ENCODE measurements at regions not wholly inside any gene's neighbourhood (a gene's known extent, or its start where the extent isn't known, plus 50 kb on each side); places are given as distances from the start of the nearest gene placed in this dataset.

DNA sequence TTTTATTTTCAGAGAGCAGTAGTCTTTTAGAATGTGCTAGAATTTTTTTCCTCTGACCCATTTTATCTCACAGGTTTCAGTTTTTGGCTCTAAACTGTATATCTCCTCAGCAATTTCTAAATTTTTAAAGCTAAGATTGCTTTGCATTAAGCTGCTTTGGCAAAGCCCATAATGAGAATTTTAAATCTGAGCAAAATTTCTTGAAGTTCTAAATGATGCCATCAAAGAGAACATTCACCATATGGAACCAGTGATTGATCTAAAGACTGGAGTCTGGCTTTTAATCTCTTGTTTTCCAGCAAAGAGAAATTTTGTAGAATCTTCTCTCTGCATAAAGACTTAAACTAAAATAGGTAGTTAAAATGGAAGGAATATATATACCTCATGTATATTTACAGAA is 313.6 kb downstream of the TBC1D32 start:
- ATAC-seq (no peak), DNase-seq (no peak)
- Histone ChIP-seq H3K9me3 (no peaks in the 10 kb centered on the region), H3K4me3 (no peak overlapping the region), H3K36me3 (ENCODE audit: low read depth) (no peaks in the 10 kb centered on the region), H3K4me1 (ENCODE audit: low read depth) (no peaks in the 10 kb centered on the region)
- TF ChIP-seq, protein P1, sequence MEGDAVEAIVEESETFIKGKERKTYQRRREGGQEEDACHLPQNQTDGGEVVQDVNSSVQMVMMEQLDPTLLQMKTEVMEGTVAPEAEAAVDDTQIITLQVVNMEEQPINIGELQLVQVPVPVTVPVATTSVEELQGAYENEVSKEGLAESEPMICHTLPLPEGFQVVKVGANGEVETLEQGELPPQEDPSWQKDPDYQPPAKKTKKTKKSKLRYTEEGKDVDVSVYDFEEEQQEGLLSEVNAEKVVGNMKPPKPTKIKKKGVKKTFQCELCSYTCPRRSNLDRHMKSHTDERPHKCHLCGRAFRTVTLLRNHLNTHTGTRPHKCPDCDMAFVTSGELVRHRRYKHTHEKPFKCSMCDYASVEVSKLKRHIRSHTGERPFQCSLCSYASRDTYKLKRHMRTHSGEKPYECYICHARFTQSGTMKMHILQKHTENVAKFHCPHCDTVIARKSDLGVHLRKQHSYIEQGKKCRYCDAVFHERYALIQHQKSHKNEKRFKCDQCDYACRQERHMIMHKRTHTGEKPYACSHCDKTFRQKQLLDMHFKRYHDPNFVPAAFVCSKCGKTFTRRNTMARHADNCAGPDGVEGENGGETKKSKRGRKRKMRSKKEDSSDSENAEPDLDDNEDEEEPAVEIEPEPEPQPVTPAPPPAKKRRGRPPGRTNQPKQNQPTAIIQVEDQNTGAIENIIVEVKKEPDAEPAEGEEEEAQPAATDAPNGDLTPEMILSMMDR (IDR thresholded peaks at IDR 0.05) = no peak
- intact Hi-C loops (cut with DNase I, micrococcal nuclease) = no loop called here

DNA sequence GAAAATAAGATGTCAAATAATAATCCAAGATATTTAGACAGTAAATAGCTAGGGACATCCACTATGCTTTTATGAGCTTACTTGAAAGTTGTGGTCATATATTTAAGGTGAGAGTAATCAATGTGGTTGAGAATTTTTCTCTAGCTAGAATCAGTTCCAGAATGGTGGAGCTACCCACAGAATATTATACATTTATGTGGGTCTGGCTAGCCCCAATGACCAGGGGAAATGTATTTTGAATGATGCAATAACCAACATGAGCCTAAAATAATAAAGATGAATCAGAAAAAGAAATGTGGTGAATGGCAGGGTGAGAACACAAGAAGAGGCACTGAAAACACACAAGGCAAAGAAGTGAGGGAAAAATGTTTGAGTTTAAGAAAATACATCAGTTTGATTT is 325.7 kb downstream of the TBC1D32 start:
- no peak overlapping the region for H3K4me3 ChIP-seq
- intact Hi-C loops (cut with DNase I, micrococcal nuclease) = no loop called here
- DNase-seq (no peak), ATAC-seq (no peak)
- TF ChIP-seq, protein P1 (IDR thresholded peaks at IDR 0.05) = no peak
- peaks cover 2% of the 10 kb centered on the region for H3K9me3 ChIP-seq
- no peaks in the 10 kb centered on the region for H3K4me1 ChIP-seq (ENCODE audit: low read depth)
- H3K36me3 ChIP-seq (ENCODE audit: low read depth) = no peaks in the 10 kb centered on the region

DNA sequence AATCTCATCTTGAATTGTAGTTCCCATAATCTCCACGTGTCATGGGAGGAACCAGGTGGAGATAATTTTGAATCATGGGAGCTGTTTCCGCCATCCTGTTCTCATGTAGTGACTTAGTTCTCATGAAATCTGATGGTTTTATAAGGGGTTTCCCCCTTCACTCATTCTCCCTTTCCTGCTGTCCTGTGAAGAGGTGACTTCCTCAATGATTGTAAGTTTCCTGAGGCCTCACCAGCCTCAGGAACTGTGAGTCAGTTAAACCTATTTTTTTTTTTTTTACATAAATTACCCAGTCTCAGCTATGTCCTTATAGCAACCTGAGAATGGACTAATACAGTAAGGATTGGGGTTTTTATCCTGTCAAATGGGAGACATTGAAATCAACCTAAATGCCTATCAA is 328.3 kb downstream of the TBC1D32 start:
- TF ChIP-seq, protein P1 (IDR thresholded peaks at IDR 0.05) = no peak
- H3K4me3 ChIP-seq = no peak overlapping the region
- H3K36me3 ChIP-seq (ENCODE audit: low read depth) = no peaks in the 10 kb centered on the region
- peaks cover 8% of the 10 kb centered on the region for H3K9me3 ChIP-seq
- intact Hi-C loops (cut with DNase I, micrococcal nuclease) = no loop called here
- DNase-seq (no peak), ATAC-seq (no peak)
- H3K4me1 ChIP-seq (ENCODE audit: low read depth) = no peaks in the 10 kb centered on the region

DNA sequence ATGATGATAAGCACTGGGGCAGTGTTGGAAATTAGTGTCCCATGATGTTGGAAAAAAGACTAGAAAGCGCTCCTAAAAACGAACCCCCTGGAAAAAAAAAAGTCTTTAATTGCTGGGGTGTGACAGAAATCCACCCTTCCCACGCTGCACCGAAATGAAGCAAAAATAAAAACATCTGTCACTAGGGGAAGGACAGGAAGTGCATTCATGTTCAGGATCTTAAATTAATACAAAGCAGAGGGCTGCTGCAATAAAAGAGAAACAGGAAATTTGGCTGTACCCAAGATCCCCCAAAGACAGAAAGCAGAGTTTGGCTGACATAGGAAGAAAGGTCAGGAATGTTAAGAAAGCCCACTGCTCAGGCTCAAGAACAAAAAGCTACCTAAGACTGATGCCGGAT is 333.9 kb downstream of the TBC1D32 start:
- DNase-seq (no peak), ATAC-seq (no peak)
- no peaks in the 10 kb centered on the region for H3K4me1 ChIP-seq (ENCODE audit: low read depth)
- TF ChIP-seq, protein P1 (IDR thresholded peaks at IDR 0.05) = no peak
- no peaks in the 10 kb centered on the region for H3K36me3 ChIP-seq (ENCODE audit: low read depth)
- intact Hi-C loops (cut with DNase I, micrococcal nuclease) = no loop called here
- no peak overlapping the region for H3K4me3 ChIP-seq
- H3K9me3 ChIP-seq = peaks cover 8% of the 10 kb centered on the region

DNA sequence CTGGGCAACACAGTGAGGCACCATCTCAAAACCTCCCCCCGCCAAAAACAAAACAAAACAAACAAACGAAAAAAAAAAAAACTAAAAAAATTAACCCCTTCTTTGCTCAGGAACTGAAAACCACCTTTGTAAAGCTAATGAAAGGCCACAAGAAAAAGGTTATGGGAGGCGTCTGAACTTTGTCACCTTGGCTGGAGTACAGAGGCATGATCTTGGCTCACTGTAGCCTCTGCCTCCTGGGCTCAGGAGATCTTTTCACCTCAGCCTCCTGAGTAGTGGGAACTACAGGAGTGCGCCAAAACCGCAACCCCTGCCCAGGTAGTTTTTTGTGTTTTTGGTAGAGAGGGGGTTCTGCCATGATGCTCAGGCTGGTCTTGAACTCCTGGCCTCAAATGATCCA is 337.9 kb downstream of the TBC1D32 start:
- Histone ChIP-seq H3K4me3 (no peak overlapping the region), H3K4me1 (ENCODE audit: low read depth) (no peaks in the 10 kb centered on the region), H3K36me3 (ENCODE audit: low read depth) (no peaks in the 10 kb centered on the region), H3K9me3 (no peaks in the 10 kb centered on the region)
- TF ChIP-seq, protein P1 (IDR thresholded peaks at IDR 0.05) = no peak
- DNase-seq = no peak
- intact Hi-C loops (cut with DNase I, micrococcal nuclease) = no loop called here
- ATAC-seq = no peak

DNA sequence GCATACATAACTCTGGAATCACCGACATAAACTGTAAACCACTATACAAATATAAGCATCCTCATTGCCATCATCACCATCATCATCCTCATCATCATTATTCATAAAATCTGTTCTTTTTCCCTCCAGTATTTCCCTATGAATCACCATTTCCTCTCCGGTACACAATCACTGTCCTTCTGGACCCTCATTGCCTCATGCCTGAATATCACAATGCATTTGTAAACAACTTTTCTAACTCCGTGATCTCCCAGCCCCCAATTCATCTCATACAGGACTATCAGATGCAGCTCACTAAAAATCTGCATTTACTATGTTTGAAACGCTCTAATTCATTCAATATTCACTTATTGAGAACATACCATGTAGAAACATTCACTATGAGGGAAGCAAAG is 339.7 kb downstream of the TBC1D32 start:
- H3K9me3 ChIP-seq = no peaks in the 10 kb centered on the region
- H3K4me1 ChIP-seq (ENCODE audit: low read depth) = no peaks in the 10 kb centered on the region
- ATAC-seq (no peak), DNase-seq (no peak)
- intact Hi-C loops (cut with DNase I, micrococcal nuclease) = no loop called here
- no peaks in the 10 kb centered on the region for H3K36me3 ChIP-seq (ENCODE audit: low read depth)
- TF ChIP-seq, protein P1 (IDR thresholded peaks at IDR 0.05) = no peak
- no peak overlapping the region for H3K4me3 ChIP-seq
